GM19351 (cell line): ENCODE measurements at regions not wholly inside any gene's neighbourhood (a gene's known extent, or its start where the extent isn't known, plus 50 kb on each side); places are given as distances from the start of the nearest gene placed in this dataset.
"Not testable (repeated sequence)": the region's sequence is repeated elsewhere in the genome, so short reads cannot be mapped to it uniquely, and the experiment has no call there.

Source experiments
- ATAC-seq: cut with Tn5 transposase; IDR thresholded peaks from one replicate; pipeline ENCODE4 v1.9.1; 2021; ENCODE audit warnings: mild to moderate bottlenecking, moderate library complexity; ENCODE audit not compliant: unreplicated experiment

- ATAC-seq, result no peak
Observed at GRCh38 chr6:21708320-21708580, 114.7 kb downstream of the SOX4 start.

- no peak for ATAC-seq
Observed at GRCh38 chr6:21710216-21710615, 116.7 kb downstream of the SOX4 start.

- no peak for ATAC-seq
Observed at GRCh38 chr6:21710908-21711627, 117.5 kb downstream of the SOX4 start.

DNA sequence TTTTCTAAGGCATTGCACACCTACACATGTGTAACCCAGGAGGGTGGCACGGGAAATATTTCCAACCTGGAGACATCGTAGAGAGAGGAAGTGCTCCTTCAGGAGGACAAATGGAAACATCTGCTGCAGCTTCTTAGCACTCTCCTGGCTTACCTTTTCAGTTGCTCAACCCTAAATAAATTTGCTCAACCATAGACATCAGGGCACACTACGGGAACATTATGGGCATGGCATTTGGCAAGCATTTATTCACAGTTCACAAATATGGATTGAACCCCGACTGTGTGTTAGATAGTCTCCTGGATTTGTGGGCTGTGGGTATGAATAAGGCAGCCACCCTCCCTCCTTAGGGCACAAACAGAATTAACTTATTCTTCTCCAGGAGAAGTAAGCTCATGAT, 118.7 kb downstream of the SOX4 start:
- ATAC-seq, result no peak

GRCh38 chr6:21713481-21713880, 119.9 kb downstream of the SOX4 start:
- ATAC-seq, result no peak

DNA sequence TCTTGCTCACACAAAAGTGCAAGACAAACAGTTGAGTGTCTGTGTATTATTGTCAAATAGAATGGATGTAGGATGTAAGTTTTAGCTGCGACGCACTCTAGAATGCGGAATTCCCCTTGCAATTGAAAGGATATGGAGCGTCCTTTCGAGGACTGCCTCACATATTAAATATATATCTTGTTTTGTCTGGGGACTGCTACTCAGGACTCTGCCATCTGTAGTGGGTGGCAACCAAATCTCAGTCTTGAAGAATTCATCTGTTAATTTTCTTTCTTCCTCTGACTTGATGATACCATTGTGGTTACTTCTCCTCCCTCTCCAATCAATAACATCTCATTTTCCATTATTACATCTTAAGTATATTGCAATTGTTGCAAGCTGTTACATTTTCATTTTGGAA, 121.6 kb downstream of the SOX4 start:
- ATAC-seq, result no peak

GRCh38 chr6:21722510-21722909, 129.0 kb downstream of the SOX4 start:
- ATAC-seq, result no peak

GRCh38 chr6:21726676-21727075, 133.1 kb downstream of the SOX4 start:
- no peak for ATAC-seq

DNA sequence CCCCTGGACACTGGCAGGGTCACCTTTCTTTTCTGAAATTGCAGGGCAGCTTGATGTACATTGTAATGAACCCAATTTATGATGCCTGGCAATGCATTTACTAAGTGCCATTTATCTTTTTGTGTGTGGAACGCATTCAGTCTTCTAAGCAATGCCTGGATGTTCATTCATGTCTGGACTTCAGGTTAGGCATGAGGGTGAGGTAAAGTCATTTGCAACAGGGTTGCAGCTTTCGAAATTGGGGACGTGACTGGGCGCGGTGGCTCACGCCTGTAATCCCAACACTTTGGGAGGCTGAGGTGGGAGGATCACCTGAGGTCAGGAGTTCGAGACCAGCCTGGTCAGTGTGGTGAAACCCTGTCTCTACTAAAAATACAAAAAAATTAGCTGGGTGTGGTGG, 134.6 kb downstream of the SOX4 start:
- ATAC-seq, result no peak

GRCh38 chr6:21729431-21729830, 135.9 kb downstream of the SOX4 start:
- no peak for ATAC-seq

- no peak for ATAC-seq
Observed at GRCh38 chr6:21730533-21730932, 137.0 kb downstream of the SOX4 start.

DNA sequence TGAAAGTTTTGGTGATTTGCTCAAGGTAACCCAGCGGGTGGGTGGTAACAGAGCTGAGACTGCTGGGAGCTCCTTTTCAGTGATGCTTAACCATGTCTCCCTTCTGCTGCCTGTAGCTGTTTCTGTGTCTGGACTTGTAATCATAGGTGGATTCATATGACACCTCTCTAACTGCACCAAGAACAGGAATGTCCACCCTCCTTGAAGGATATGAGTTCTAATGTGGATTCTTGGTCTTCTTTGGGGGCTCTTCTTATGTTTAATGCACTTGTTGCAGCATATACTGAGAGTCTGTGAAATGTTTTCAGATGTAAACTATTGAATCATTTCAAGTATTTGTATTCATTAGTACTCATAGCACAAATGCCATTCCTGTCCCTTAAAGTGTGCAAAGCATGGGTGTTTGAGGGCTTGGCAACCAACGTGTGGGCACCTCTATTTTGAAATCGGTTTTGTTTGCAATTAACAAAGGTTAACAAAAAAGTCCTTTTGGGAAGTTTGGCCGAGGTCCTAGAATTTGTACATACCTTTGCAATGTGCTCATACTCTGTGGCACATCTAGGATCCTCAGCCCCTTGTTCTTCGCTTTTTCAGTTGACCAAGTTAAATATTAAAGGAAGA, 138.0 kb downstream of the SOX4 start:
- no peak for ATAC-seq

GRCh38 chr6:21732032-21732730, 138.6 kb downstream of the SOX4 start:
- ATAC-seq, result not testable (repeated sequence)

- ATAC-seq, result no peak
Observed at GRCh38 chr6:21732731-21733130, 139.2 kb downstream of the SOX4 start.

DNA sequence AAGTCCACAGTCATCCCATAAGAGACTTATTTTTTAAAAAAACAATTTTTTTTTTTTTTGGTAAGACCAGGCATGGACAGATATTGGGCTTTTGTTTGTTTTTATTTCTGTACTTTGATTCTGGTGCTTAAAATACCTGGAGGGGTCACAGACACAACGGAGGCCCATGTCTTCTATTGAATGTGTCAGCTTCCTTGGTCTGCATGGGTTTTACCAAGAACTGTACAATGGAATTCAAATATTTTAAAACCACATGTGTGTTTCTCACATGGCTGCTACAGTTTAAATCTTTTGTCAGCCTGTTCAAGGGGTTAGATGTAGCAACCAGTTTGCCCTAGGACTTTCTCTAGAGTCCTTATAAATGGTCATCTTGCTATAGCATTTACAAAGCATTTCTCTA, 139.8 kb downstream of the SOX4 start:
- no peak for ATAC-seq

DNA sequence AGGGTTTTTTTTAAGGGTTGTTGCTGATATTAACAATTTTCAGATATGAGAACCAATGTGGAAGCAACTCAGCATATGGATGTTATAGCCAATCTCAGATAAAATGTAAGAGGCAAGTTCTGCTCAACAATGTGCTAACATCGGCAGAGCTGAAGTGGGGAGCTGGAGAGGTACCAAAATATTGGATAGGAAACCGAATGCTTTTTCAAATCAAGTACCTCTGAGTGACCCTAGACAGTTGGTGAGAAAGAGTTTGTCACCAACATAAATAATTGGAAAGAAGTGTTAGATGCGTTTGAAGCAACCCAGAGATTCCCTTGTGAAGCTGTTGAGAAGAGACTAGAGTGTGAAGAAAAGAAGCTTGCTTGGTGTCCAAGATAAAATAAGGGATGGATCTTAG, 140.7 kb downstream of the SOX4 start:
- no peak for ATAC-seq

GRCh38 chr6:21738180-21739094, 144.9 kb downstream of the SOX4 start:
- ATAC-seq, result no peak

DNA sequence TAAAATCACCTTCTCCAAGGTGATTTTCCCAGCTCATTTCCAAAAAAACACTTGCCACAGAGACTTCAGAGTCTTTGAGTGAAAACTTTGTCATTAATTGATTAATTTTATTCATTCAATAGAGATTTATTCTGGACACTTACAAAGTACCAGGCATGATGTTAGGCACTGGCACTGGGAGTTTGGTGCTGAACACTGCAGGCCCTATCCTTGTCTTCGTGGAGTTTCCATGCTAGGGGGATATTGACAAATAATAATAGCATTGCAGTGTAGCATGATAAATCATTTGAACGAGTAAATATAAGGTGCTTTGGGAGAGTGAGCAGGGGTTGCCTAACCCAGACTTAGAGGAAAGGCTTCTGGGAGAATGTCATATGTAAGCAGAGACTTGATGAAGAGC, 145.7 kb downstream of the SOX4 start:
- ATAC-seq, result no peak

DNA sequence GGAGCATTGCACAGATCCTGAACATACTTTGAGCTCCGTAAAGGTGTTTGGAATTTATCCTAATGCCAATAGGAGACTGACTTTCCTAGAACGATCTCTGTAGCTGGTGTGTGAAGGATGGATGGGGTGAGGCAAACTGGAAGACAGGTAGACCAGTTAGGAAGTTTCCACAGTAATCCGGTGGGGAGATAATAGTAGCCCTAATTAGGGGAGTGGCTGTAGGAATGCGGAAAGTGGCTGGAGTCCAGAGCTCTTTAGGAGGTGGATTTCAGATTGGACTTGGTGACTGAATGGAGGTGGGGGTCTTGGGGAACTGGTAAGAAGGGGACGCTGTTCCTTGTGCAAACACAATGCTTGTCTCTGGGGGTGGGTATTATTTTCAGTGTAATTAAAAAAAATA, 146.3 kb downstream of the SOX4 start:
- ATAC-seq, result no peak

- ATAC-seq, result no peak
Observed at GRCh38 chr6:21740376-21741124, 147.0 kb downstream of the SOX4 start.
